Testis (tissue), 2 donors: ENCODE measurements at regions not wholly inside any gene's neighbourhood (a gene's known extent, or its start where the extent isn't known, plus 50 kb on each side); places are given as distances from the start of the nearest gene placed in this dataset.

Experiments
- POLR2A ChIP-seq: fragments of 450-650 bp; IDR thresholded peaks from one replicate; pipeline ENCODE4 v1.6.1; 2017; ENCODE audit warnings: antibody characterized with exemption, mild to moderate bottlenecking, moderate library complexity
- TF ChIP-seq, protein P1 (sequence below), 3 experiments: fragments of 450-650 bp in 2 of 3; fragments of 200-600 bp in 1 of 3; sonication (generic) in 1 of 3; IDR thresholded peaks; one replicate each; pipeline ENCODE4 v1.5.1; 2016 to 2019; ENCODE audit warnings: antibody characterized with exemption in 3 of 3, mild to moderate bottlenecking in 2 of 3, moderate library complexity in 1 of 3

DNA sequence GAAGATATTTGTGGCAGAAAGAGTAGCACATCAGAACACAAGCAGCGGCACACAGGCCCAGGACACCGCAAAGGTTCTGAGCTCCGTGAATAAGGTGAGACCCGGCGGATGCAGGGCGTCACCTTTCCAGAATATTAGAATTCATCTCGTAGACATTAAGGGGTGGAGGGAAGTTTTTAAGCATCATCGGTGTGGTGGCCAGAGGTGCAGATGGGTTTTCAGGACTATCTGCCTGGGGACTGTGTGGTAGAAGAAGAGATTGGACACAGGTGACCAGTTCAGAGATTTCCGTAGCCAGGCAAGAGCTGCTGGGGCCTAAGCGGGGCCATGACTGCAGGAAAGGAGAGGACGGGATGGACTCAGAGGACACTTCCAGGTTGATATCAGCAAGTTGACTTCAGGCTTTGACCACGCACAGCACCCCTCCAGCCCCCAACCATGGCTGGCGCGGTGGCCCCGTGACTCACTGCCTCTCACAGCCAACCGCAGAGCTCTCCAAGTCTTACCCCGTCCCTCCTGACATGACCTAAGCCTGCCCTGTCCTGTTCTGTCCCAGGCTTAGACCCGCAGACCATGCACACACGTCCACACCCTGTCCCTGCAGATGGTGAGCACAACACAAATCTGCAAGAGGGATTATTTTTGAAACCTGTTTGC is 97.2 kb downstream of the OAT start:
- TF ChIP-seq, protein P1, sequence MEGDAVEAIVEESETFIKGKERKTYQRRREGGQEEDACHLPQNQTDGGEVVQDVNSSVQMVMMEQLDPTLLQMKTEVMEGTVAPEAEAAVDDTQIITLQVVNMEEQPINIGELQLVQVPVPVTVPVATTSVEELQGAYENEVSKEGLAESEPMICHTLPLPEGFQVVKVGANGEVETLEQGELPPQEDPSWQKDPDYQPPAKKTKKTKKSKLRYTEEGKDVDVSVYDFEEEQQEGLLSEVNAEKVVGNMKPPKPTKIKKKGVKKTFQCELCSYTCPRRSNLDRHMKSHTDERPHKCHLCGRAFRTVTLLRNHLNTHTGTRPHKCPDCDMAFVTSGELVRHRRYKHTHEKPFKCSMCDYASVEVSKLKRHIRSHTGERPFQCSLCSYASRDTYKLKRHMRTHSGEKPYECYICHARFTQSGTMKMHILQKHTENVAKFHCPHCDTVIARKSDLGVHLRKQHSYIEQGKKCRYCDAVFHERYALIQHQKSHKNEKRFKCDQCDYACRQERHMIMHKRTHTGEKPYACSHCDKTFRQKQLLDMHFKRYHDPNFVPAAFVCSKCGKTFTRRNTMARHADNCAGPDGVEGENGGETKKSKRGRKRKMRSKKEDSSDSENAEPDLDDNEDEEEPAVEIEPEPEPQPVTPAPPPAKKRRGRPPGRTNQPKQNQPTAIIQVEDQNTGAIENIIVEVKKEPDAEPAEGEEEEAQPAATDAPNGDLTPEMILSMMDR (IDR thresholded peaks at IDR 0.05) = no peak
- no peak for TF ChIP-seq POLR2A
